ENCODE measurements at regions not wholly inside any gene's neighbourhood (a gene's known extent, or its start where the extent isn't known, plus 50 kb on each side); places are given as distances from the start of the nearest gene placed in this dataset.
"Not testable (repeated sequence)": the region's sequence is repeated elsewhere in the genome, so short reads cannot be mapped to it uniquely, and the experiment has no call there.

- no peak overlapping the region for H3K27ac ChIP-seq
- intact Hi-C loops (cut with DNase I), result no loop called here
- no peak for TF ChIP-seq CTCF (IDR thresholded peaks at IDR 0.05)
- TF ChIP-seq POLR2A (IDR thresholded peaks at IDR 0.05), result no peak
- TF ChIP-seq POLR2AphosphoS5 (IDR thresholded peaks at IDR 0.05; ENCODE audit: insufficient read depth in 1 of 2, low read depth in 1 of 2), result no peak
- DNase-seq (ENCODE audit: extremely low spot score in 2 of 2), result no peak
- H3K36me3 ChIP-seq, result no peaks in the 10 kb centered on the region
- H3K4me3 ChIP-seq, result no peak overlapping the region
- H3K9me3 ChIP-seq, result no peaks in the 10 kb centered on the region
- H3K27me3 ChIP-seq, result no peaks in the 10 kb centered on the region
- no peaks in the 10 kb centered on the region for H3K4me1 ChIP-seq
Measured at GRCh38 chr14:40684328-40684727, 922.3 kb upstream of the LRFN5 start.

- Histone ChIP-seq H3K4me1 (no peaks in the 10 kb centered on the region), H3K4me3 (no peak overlapping the region), H3K27me3 (no peaks in the 10 kb centered on the region), H3K9me3 (no peaks in the 10 kb centered on the region), H3K36me3 (no peaks in the 10 kb centered on the region), H3K27ac (no peak overlapping the region)
- TF ChIP-seq POLR2AphosphoS5 (IDR thresholded peaks at IDR 0.05; ENCODE audit: insufficient read depth in 1 of 2, low read depth in 1 of 2), result no peak
- TF ChIP-seq POLR2A (IDR thresholded peaks at IDR 0.05), result no peak
- no peak for TF ChIP-seq CTCF (IDR thresholded peaks at IDR 0.05)
- intact Hi-C loops (cut with DNase I), result no loop called here
- DNase-seq (ENCODE audit: extremely low spot score in 2 of 2), result no peak
Measured at GRCh38 chr14:40682131-40682913, 924.4 kb upstream of the LRFN5 start.

- TF ChIP-seq CTCF (IDR thresholded peaks at IDR 0.05) (no peak), POLR2AphosphoS5 (IDR thresholded peaks at IDR 0.05; ENCODE audit: insufficient read depth in 1 of 2, low read depth in 1 of 2) (no peak), POLR2A (IDR thresholded peaks at IDR 0.05) (no peak)
- Histone ChIP-seq H3K9me3 (no peaks in the 10 kb centered on the region), H3K27ac (no peak overlapping the region), H3K36me3 (no peaks in the 10 kb centered on the region), H3K27me3 (no peaks in the 10 kb centered on the region), H3K4me1 (no peaks in the 10 kb centered on the region), H3K4me3 (no peak overlapping the region)
- DNase-seq (ENCODE audit: extremely low spot score in 2 of 2), result no peak
- intact Hi-C loops (cut with DNase I), result no loop called here
Measured at GRCh38 chr14:40679256-40679655, 927.4 kb upstream of the LRFN5 start.

GRCh38 chr14:40677206-40677605 is 929.5 kb upstream of the LRFN5 start:
- H3K27me3 ChIP-seq; H3K9me3 ChIP-seq; H3K4me1 ChIP-seq; H3K4me3 ChIP-seq; H3K27ac ChIP-seq; H3K36me3 ChIP-seq; intact Hi-C loops (cut with DNase I); DNase-seq (ENCODE audit: extremely low spot score in 2 of 2): not testable (repeated sequence)

- intact Hi-C loops (cut with DNase I), result no loop called here
- TF ChIP-seq POLR2A (IDR thresholded peaks at IDR 0.05), result no peak
- no peak for TF ChIP-seq CTCF (IDR thresholded peaks at IDR 0.05)
- TF ChIP-seq POLR2AphosphoS5 (IDR thresholded peaks at IDR 0.05; ENCODE audit: insufficient read depth in 1 of 2, low read depth in 1 of 2), result no peak
Measured at GRCh38 chr14:40674502-40674901, 932.2 kb upstream of the LRFN5 start.

More at GRCh38 chr14:40674502-40674901, 932.2 kb upstream of the LRFN5 start:
- no peaks in the 10 kb centered on the region for H3K27me3 ChIP-seq
- no peak for DNase-seq (ENCODE audit: extremely low spot score in 2 of 2)
- H3K27ac ChIP-seq, result no peak overlapping the region
- H3K36me3 ChIP-seq, result no peaks in the 10 kb centered on the region
- no peaks in the 10 kb centered on the region for H3K4me1 ChIP-seq
- no peaks in the 10 kb centered on the region for H3K9me3 ChIP-seq
- no peak overlapping the region for H3K4me3 ChIP-seq
